Activated CD8-positive, alpha-beta memory T cell treated with anti-CD3 and anti-CD28 coated beads for 24 hours (primary cell): ENCODE measurements at regions not wholly inside any gene's neighbourhood (a gene's known extent, or its start where the extent isn't known, plus 50 kb on each side); places are given as distances from the start of the nearest gene placed in this dataset.

Experiments used
- DNase-seq: peaks from one replicate; pipeline ENCODE4 v3.0.0-alpha.2; 2020

GRCh38 chr11:69365558-69365957, 71.6 kb downstream of the MYEOV start:
- no peak for DNase-seq

- no peak for DNase-seq
These were observed 72.6 kb downstream of the MYEOV start for GRCh38 chr11:69366591-69366990.

- peak; percentile 38 for DNase-seq
These were observed 73.4 kb downstream of the MYEOV start for GRCh38 chr11:69367211-69367964.

- peak; percentile 48 for DNase-seq
These were observed 74.3 kb downstream of the MYEOV start for GRCh38 chr11:69368119-69368880.

GRCh38 chr11:69369210-69369825, 75.4 kb downstream of the MYEOV start:
- no peak for DNase-seq

- peak; percentile 50 for DNase-seq
These were observed 76.0 kb downstream of the MYEOV start for GRCh38 chr11:69369945-69370344.

GRCh38 chr11:69370984-69371709, 77.2 kb downstream of the MYEOV start:
- DNase-seq = no peak

GRCh38 chr11:69371731-69372588, 78.0 kb downstream of the MYEOV start:
- DNase-seq = peak; percentile 41

GRCh38 chr11:69372589-69373250, 78.8 kb downstream of the MYEOV start:
- DNase-seq = peak; percentile 26

GRCh38 chr11:69373251-69373635, 79.3 kb downstream of the MYEOV start:
- peak; percentile 24 for DNase-seq

GRCh38 chr11:69374110-69374945, 80.4 kb downstream of the MYEOV start:
- DNase-seq = peak; percentile 49

GRCh38 chr11:69374946-69375310, 81.0 kb downstream of the MYEOV start:
- DNase-seq = no peak

- DNase-seq = no peak
These were observed 81.6 kb downstream of the MYEOV start for GRCh38 chr11:69375316-69376154.

GRCh38 chr11:69376155-69377028, 82.4 kb downstream of the MYEOV start:
- DNase-seq = no peak

- DNase-seq = no peak
These were observed 83.3 kb downstream of the MYEOV start for GRCh38 chr11:69377029-69377952.

- DNase-seq = no peak
These were observed 84.0 kb downstream of the MYEOV start for GRCh38 chr11:69377953-69378302.

GRCh38 chr11:69378303-69379141, 84.6 kb downstream of the MYEOV start:
- DNase-seq = no peak
